ENCODE measurements at regions not wholly inside any gene's neighbourhood (a gene's known extent, or its start where the extent isn't known, plus 50 kb on each side); places are given as distances from the start of the nearest gene placed in this dataset.
"Not testable (repeated sequence)": the region's sequence is repeated elsewhere in the genome, so short reads cannot be mapped to it uniquely, and the experiment has no call there.

DNA sequence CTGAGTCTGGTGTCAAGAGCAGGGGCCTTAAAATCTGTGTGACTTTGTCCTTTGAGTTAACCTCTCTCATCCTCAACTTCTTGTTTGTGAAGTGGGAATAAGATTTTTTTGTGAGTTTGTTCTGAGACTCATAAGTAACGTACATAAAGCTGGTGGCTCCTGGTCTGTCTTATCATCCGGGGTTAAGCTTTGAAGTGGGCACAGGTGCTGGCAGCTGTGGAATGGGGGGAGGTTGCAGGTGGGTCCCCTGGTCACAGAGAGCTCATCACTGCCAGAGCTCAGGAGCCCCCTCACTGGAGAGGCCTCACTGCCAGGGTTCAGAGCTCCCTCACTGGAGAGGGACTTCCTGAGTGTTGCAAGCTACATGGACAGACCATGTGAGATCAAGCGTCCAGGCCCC lies 174.1 kb downstream of the NRN1 start:
- H3K4me1 ChIP-seq (ENCODE audit: insufficient read depth, low read length), result peaks cover 34% of the 10 kb centered on the region
- ATAC-seq (ENCODE audit: poor library complexity) (no peak), DNase-seq (no peak)
- intact Hi-C loops (cut with DNase I, micrococcal nuclease), result no loop called here
- H3K27ac ChIP-seq (ENCODE audit: low read depth in 1 of 2, low read length in 2 of 2), result peak overlapping the region in 1 of 2 donors; percentile 32
- TF ChIP-seq, protein P1, sequence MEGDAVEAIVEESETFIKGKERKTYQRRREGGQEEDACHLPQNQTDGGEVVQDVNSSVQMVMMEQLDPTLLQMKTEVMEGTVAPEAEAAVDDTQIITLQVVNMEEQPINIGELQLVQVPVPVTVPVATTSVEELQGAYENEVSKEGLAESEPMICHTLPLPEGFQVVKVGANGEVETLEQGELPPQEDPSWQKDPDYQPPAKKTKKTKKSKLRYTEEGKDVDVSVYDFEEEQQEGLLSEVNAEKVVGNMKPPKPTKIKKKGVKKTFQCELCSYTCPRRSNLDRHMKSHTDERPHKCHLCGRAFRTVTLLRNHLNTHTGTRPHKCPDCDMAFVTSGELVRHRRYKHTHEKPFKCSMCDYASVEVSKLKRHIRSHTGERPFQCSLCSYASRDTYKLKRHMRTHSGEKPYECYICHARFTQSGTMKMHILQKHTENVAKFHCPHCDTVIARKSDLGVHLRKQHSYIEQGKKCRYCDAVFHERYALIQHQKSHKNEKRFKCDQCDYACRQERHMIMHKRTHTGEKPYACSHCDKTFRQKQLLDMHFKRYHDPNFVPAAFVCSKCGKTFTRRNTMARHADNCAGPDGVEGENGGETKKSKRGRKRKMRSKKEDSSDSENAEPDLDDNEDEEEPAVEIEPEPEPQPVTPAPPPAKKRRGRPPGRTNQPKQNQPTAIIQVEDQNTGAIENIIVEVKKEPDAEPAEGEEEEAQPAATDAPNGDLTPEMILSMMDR (IDR thresholded peaks at IDR 0.05), result no peak
- CTCF ChIA-PET, result no interaction called here
- Mint-ChIP-seq H3K4me3 (peak overlapping the region; percentile 34), H3K4me1 (ENCODE audit: low read depth) (peaks cover 51% of the 10 kb centered on the region), H3K27ac (peak overlapping the region; percentile 79), H3K36me3 (ENCODE audit: low read depth) (no peaks in the 10 kb centered on the region), H3K9me3 (no peaks in the 10 kb centered on the region), H3K27me3 (no peaks in the 10 kb centered on the region)
- H3K27me3 ChIP-seq (ENCODE audit: control insufficient read depth in 1 of 2, insufficient read depth in 2 of 2, low read length in 2 of 2), result no peaks in the 10 kb centered on the region
- H3K4me3 ChIP-seq (ENCODE audit: low read length), result no peak overlapping the region
- POLR2A ChIA-PET, result interaction anchor here (0.7 to 1.4 kb wide), 7 partner anchors 19 to 174 kb away, joined by 3 to 4 read pairs (median 3); no protein-coding TSS in a partner anchor
- H3K9me3 ChIP-seq (ENCODE audit: control insufficient read depth in 1 of 2, insufficient read depth in 1 of 2, low read length in 2 of 2), result no peaks in the 10 kb centered on the region
- H3K36me3 ChIP-seq (ENCODE audit: insufficient read depth, low read length), result no peaks in the 10 kb centered on the region

DNA sequence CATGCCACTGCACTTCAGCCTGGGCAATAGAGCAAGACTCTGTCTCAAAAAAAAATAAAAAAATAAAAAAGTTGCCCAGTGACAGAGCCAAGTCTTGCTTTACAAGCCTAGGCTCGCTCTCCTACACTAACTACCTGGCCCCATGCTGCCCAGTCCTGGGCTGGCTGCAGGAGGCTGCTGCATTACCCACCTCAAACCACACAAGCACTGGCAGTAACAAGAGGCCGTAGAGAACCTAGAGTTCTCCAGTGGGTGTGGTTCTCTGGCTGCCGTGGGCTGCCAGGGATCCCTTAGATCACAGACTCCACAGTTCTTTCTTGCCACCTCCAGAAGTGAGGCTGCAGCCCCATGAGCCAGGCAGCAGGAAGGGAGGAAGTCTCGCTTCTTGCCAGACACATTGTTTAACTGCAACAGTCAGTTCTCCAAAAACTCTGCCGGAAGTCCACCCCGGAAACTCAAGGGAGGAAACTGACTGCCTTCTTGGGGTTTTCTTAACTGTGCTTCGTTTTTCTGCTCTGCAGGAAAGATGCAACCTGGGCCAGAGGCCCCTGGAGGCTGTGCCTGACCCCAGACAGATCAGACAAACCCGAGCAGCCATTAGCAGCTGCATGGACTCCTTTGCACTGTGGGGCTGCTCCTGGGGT lies 175.4 kb downstream of the NRN1 start:
- H3K4me3 ChIP-seq (ENCODE audit: low read length), result peak overlapping the region; percentile 18
- peaks cover 51% of the 10 kb centered on the region for H3K4me1 Mint-ChIP-seq (ENCODE audit: low read depth)
- CTCF ChIA-PET; H3K9me3 Mint-ChIP-seq; H3K9me3 ChIP-seq (ENCODE audit: control insufficient read depth in 1 of 2, insufficient read depth in 1 of 2, low read length in 2 of 2); H3K36me3 ChIP-seq (ENCODE audit: insufficient read depth, low read length); intact Hi-C loops (cut with DNase I, micrococcal nuclease); H3K27me3 Mint-ChIP-seq; H3K36me3 Mint-ChIP-seq (ENCODE audit: low read depth); H3K27me3 ChIP-seq (ENCODE audit: control insufficient read depth in 1 of 2, insufficient read depth in 2 of 2, low read length in 2 of 2): not testable (repeated sequence)
- POLR2A ChIA-PET, result interaction anchor here (1.3 to 1.4 kb wide), 2 partner anchors 36 to 163 kb away, joined by 3 to 4 read pairs; no protein-coding TSS in a partner anchor
- peaks cover 34% of the 10 kb centered on the region for H3K4me1 ChIP-seq (ENCODE audit: insufficient read depth, low read length)
- ATAC-seq (ENCODE audit: poor library complexity) (peak; percentile 83), DNase-seq (peak; percentile 10 to 85 (median 46))
- H3K27ac ChIP-seq (ENCODE audit: low read depth in 1 of 2, low read length in 2 of 2), result peak overlapping the region; percentile 21 to 54
- peak overlapping the region; percentile 32 for H3K4me3 Mint-ChIP-seq
- H3K27ac Mint-ChIP-seq, result peak overlapping the region; percentile 79

DNA sequence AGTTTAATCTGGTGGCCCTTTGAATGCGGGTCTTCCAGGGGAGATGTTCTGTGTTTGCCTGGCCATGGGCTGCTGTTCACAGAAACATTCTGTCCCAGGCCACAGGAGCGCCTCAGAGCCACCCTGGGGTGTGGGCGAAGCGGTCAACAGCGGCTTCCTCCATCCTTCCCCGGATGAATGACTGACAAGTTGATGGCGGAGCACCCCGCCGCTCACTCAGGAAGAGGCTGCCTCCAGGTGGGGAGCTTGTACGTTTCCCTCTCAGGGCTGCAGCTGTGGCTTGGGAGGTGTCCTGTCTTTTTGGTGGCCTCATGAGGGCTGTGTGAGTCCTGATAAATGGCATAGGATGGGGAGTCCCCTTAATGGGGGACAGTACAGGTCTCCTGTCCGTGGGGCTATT lies 178.4 kb downstream of the NRN1 start:
- no peaks in the 10 kb centered on the region for H3K9me3 ChIP-seq (ENCODE audit: control insufficient read depth in 1 of 2, insufficient read depth in 1 of 2, low read length in 2 of 2)
- no peaks in the 10 kb centered on the region for H3K9me3 Mint-ChIP-seq
- no peaks in the 10 kb centered on the region for H3K36me3 ChIP-seq (ENCODE audit: insufficient read depth, low read length)
- H3K27ac Mint-ChIP-seq, result no peak overlapping the region
- peaks cover 62% of the 10 kb centered on the region for H3K4me1 Mint-ChIP-seq (ENCODE audit: low read depth)
- CTCF ChIA-PET, result no interaction called here
- H3K4me3 Mint-ChIP-seq, result no peak overlapping the region
- intact Hi-C loops (cut with DNase I, micrococcal nuclease), result no loop called here
- TF ChIP-seq, protein P1 (IDR thresholded peaks at IDR 0.05), result no peak
- ATAC-seq (ENCODE audit: poor library complexity) (no peak), DNase-seq (no peak)
- no peaks in the 10 kb centered on the region for H3K27me3 ChIP-seq (ENCODE audit: control insufficient read depth in 1 of 2, insufficient read depth in 2 of 2, low read length in 2 of 2)
- H3K4me1 ChIP-seq (ENCODE audit: insufficient read depth, low read length), result peaks cover 38% of the 10 kb centered on the region
- H3K36me3 Mint-ChIP-seq (ENCODE audit: low read depth), result no peaks in the 10 kb centered on the region
- no peak overlapping the region for H3K4me3 ChIP-seq (ENCODE audit: low read length)
- POLR2A ChIA-PET, result no interaction called here
- no peak overlapping the region for H3K27ac ChIP-seq (ENCODE audit: low read depth in 1 of 2, low read length in 2 of 2)
- H3K27me3 Mint-ChIP-seq, result no peaks in the 10 kb centered on the region

All from CD4-positive, alpha-beta T cell (primary cell).